Left hindlimb (tissue), 1 donor: ENCODE measurements at regions not wholly inside any gene's neighbourhood (a gene's known extent, or its start where the extent isn't known, plus 50 kb on each side); places are given as distances from the start of the nearest gene placed in this dataset.

Source experiments
- DNase-seq: peaks from one replicate; pipeline ENCODE4 v3.0.0-alpha.2; 2018

DNA sequence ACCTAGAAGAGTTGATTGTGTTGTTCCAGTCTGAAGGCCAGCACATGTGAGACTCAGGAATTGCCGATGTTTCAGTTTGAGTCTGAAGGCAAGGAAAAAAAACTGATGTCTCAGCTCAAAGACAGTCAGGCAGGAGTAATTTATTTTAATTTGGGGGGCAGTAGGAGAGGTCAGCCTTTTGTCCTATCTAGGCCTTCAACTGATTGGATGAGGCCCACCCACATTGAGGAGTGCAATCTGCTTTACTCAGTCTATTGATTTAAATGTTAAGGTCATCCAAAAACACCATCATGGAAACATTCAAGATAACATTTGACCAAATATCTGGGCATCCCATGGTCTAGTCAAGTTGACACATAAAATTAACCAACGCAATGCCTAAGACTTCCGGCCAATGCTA is 288.9 kb downstream of the CDK5RAP2 start:
- no peak for DNase-seq

DNA sequence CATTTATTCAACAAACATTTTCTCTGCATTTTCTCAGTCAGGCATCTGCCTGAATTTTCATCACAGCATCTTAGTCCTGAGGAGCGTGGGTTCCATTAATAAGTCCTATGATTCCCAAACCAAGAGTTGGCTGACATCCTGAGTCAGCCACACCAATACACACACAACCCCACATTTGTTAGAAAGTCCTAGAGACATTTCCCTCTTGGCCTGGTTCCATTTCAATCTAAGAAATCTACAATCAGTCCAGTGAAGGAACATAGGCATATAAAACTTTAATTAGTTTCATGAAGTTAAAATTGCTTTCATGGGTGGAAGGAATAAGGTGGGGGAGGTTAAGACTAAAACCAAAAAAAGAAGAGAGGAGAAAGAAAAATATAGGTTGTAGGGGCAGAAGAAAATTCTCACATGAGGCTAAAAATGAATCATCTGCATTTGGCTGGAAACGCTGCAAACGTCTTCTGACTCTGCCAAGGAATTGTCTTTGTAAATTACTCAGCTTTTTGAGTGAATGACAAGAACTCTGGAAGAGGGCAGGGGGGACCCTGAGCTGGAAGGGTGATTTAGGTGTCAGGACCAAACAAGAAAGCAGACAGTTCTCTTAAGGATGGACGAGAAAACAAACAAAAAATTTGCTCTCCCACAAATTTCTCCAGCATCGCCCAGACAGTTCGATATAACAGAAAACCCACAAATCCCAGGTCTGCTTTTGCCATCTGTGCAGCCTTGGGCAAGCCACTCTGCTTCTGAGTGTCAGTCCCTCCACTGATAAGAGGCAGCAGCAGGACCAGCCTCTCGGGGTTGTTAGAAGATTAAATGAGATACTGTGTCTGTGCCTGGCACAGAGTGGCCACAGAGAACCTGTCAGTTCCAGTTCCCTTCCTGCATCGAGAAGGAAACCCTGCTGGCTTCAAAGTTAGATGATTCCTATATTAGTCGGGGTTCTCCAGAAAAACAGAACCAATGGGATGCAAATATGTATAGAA is 289.7 kb downstream of the CDK5RAP2 start:
- no peak for DNase-seq

DNA sequence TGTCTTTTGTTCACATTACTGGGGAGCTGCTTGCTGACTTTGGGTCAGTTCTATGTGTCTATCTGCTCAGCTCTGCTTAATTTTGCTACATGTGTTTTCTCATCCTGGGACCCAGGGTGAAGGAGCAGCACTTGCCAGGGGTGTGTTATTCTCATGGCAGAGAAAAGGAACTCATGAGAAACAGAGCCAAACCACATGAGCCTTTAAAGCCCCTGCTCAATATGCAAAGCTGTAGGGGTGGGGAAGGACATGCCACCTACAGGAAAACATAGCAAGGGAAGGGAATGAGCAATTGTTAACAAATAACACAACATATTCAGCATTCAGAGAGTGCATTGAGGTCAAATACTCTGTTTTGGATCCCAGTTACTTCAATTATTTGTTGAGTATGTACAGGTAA is 290.9 kb downstream of the CDK5RAP2 start:
- no peak for DNase-seq

DNA sequence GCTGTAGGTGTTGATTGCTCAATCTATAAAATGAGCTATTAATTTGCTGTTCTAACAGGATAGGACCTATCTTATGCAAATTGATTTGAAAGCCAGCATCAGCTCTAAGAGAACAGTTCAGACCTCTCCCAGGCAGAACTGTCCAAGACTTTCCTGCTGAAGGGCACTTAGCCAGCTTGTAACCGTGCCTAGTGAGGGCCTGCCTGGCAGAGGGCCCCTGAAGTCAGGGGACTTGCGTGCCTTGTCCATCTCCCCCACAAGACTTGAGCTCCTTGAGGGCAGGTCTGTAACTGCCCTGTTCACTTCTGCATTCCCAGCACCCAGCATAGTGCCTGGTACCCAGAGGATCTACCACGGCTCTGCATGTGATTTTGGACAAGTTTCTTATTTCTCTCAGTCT is 293.4 kb downstream of the CDK5RAP2 start:
- DNase-seq: no peak

DNA sequence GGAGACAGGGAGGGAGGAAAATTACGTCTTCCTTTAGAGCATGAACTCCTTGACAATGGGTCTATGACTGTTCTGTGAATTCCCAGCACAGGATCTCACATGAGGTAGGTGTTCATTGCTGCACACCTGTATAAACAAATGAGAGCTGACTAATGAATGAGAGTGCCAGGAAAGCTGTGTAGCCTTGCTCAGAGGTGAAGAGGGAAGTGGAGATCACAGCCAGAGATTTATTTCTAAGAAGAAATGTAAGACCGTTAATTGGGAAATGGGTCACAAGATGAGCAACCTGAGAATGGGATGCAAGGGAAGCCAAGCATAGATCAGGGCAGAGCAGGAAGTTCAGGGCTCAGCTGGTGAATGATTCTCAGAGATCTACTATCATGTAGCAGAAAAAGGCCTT is 295.1 kb downstream of the CDK5RAP2 start:
- DNase-seq: no peak

DNA sequence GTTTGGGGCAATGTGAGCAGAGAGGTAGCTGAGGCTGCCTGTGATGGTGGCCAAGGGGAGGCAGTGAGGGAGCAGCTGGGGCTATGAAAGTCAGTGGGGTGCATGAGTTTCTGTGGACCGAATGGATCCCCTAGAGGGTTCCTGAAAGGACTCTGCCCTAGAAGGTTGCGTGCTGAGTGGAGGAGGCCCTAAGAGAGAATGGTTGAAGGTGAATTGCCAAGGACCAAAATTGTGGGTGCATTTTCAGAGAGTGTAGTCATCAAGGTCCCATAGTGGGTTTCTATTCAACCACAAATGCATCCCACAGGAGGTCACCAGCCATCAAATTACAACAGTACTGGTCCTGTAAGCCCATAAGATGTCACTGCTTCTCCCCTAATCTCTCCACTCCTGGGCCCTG is 298.3 kb downstream of the CDK5RAP2 start:
- DNase-seq: no peak

DNA sequence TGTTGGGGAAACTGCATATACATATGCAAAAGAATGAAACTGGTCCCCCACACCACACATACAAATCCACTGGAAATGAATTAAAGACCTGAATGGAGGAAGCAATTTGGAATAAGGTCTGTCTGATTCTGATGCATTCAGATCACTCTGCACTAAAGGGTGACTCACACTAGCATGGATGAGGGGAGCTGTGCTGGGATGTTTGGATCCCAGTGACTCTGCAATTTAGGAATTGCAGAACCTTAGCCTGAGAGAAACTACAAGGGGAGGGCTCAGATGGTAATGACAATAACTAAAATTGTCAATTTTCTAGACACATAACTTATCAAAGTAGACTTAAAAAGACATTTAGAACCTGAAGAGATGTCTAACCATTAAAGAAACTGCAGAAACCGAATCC is 312.0 kb downstream of the CDK5RAP2 start:
- no peak for DNase-seq

DNA sequence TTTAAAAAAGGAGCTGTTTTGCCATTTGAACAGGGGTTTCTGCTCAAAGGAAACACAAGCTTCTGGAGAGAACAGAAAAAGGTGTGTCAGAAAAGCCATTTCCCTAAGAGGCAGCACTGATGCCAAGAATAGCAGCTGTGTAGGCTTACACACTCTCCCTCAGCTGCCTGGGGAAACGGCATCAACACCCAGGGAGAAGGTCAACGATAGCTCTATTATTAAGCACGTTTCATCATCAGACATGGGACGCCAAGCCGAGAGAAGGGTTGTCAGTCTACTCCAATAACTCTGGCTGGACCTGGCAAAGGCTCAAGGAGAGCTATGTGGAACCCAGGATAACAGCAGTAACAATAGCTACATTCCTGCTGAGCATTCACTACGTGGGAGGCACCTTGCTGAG is 314.2 kb downstream of the CDK5RAP2 start:
- DNase-seq: no peak

DNA sequence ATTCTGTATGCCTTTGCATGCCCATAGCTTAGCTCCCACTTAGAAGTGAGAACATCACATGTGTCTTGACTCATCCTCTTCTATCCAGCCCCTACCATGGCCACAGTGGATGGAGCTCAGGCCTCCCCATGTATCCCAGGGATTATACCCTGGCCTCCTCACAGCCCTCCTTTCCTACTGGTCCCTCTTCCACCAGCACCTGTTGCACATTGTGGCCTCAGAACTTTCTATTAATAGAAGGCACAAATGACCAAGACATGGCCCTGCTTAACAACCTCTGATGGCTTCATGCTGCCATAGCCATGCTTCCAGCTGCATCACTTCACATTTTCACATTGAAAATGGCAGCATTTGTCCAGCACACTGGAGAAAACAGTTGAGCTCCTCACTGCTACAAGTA is 315.4 kb downstream of the CDK5RAP2 start:
- no peak for DNase-seq

DNA sequence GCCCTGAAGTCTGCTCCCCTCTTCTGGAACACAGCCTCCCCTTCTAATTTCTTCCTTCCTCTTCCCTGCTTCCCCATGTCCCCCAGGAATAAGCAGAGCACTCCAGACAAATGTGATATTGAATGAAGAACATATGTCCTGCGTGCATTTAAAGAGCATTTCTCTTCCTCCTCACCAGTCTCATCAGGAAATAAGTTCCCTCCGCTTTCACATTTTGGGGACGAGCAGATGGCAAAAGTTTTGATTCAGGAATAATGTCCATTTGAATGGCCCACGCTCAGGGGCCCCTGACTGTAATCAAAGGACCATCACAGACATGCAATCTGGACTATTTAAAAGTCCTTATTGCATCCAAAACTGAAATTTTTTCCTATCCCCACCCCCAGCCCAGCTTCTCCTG is 316.1 kb downstream of the CDK5RAP2 start:
- no peak for DNase-seq

DNA sequence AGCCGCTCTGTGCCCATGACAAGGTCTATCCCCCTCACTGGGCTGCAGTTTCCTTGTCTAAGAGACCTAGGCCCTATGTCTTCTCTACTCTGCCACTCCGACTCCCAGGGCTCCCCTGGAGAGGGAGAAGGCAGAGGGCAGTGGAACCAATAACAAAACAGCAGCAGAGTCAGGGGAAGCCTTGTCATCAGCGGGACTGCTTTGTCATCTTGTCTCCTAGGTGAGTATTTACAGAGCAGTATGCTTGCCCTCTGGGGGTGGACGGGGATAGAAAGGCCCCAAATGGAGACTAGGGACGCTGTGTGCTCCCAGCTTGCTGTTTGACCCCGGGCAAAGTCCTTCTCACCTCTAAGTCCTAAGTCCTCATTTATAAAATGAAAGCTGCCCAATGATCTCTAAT is 318.5 kb downstream of the CDK5RAP2 start:
- DNase-seq: no peak

DNA sequence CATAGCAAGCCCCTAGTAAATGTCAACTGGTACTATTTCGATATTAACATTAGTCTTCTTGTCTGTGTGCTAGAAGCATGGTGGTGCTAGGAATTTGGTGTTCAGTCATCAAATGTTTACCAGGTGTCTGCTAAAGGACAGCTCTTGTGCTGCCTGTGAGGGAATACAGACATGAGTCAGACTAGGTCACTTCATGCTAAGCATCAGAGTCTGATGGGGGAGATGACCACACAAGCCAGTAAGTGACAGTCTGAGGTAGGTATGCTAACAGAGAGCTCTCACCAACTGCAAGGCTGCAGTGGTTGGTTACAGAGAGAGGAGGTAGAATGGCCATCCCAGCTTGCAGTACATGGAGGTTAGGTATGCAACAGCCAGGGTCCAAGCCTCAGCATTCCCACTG is 320.9 kb downstream of the CDK5RAP2 start:
- DNase-seq: no peak

DNA sequence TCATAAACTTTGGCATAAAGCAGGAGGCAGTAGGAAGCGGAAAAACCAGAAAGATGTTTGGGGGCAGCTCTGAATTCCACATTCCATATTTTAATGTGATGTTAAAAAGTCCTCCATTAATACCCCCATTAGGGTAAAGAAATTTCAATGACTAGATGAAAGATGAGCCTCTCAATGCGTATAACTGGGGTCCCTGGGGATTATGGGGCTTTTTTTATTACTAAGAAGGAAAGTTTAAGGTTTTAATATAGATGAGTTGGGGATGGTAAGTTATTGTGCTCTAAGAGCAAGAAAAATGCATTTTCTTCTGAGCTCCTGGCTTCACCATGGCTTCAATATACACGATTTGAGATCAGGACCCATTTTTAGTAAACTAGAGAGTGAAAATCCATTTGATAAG is 321.9 kb downstream of the CDK5RAP2 start:
- DNase-seq: no peak

DNA sequence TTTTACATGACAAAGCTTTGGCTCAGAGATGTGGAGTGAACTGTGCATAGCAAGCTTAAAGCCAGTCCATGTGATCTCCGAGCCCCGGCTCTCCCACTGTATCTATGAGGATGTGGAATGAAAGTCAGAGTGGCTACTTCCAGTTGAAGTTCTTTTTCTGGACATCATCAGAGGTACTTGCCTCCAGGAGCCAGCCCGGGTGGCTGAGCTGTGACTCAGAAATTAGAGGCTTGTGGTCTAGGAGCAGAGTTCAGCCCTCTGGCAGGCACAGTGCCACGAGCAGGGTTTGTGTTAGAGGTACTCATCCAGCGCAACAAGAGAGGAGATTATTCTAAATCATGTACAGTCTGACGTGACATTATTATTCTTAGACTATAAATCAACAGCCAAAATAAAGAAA is 322.5 kb downstream of the CDK5RAP2 start:
- peak; percentile 40 for DNase-seq

DNA sequence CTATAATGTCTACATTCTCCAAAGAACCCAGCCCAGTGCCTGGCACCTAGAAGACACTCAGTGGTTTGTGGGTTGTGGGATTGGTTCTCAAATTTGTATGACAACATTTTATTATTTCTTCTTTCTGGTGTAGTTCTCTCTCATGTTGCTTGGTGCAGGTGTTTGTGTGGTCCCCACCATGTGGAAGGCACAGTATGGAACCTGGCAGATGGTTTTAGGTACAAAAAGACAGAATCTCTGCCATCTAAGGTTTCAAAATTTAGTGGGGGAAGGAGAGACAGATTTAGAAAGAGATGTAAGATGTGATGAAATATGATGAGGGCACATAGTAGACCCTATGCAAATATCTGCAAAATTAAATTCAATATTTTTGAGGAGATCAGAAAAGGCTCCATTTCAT is 323.8 kb downstream of the CDK5RAP2 start:
- no peak for DNase-seq

DNA sequence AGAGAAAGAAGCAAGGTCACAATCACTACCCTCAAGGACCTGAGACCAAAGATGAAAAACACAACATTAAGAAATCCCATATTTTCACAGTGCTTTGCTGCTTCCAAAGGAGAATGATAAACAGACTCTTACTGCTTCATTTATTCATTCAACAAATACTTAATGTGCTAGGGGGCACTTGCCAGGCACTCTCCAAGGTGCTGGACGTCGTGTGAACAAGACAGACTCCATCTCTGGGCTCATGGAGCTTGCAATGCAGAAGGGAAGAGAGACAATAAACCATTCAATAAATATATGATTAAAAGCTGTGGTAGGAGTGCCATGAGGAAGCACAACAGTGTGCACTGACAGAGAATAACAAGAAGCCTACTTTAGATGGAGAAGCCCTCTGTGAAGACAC is 327.7 kb downstream of the CDK5RAP2 start:
- no peak for DNase-seq

DNA sequence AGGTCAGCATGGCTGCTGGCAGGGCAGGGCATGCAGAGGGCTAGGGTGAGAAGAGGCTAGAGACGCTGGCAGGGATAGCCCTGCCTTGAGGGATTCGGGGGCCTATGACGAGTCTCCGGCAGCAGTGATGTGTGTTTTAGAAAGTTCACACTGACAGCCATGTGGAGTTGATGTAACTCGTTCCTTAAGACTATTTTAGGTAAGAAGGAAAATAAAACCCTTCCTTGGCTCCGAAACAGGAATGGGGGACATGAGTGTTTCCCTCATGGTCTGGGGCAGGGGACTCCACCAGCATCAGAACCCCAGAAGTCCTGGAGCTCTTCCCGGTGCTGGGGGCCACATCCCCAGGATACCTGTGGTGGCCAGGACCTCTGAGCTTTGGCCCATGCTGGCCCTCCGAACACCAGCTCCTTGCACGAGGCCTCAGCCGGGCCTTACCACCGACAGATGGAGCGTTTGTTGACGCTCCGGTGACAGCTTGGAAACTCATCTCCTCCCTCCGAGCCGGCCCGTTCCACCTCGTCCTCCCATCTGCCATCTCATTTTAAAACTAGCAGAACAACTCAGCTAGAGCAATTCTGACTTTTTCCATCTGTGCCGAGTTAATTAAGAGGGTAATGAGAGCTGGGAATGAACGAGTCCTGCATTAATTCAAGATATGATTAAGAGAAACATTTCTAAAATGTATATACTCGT is 337.7 kb downstream of the CDK5RAP2 start:
- no peak for DNase-seq

DNA sequence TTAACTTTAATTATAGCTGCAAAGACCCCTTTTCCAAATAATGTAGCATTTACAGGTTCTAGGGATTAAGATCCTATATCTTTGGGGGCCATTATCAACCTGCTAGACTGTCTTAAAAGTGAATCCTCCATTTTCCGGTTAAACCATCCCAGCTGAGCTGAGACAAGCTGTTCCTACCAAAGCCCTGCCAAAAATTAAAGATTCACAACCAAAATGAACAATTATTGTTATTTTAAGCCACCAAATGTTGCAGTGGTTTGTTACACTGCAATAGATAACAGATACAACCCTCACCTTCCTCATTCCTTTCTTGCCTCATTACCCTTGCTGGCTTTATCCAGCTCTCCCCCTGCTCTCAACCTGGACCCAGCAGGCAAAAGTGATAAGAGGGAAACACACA is 343.4 kb downstream of the CDK5RAP2 start:
- DNase-seq: no peak

DNA sequence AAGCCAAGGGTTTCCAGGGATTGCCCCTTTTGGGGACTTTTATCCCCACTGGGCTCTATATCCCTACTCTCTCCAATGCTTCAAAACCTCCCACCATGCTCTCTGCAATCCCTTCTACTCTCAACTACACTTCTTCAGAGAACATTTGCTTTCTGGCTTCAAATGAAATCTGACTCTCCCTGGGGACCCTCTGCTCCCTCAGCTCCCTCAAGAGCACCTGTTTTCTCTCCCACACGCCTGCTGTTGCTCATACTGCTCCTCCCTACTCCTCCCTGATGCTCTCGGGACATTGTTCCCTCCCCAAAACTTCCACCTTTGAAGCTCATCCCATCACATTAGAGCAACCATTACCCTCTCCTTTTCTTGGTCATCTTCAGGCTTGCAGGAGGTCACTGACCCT is 344.9 kb downstream of the CDK5RAP2 start:
- DNase-seq: no peak

DNA sequence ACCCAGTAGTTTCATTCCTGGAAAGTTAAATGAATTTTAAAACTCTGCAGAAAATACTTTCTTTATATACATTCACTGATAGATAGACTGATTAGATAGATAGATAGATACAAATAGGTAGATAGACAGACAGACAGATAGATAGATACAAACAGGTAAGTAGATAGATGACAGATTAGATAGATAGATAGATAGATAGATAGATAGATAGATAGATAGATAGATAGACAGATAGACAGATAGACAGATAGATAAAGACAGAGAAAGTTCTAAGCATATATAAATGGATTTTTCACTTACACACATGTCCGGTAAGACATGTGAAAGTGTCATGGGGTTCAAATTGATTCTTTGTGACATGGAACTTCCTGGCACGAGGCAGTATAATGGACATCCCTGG is 349.7 kb downstream of the CDK5RAP2 start:
- DNase-seq: no peak

DNA sequence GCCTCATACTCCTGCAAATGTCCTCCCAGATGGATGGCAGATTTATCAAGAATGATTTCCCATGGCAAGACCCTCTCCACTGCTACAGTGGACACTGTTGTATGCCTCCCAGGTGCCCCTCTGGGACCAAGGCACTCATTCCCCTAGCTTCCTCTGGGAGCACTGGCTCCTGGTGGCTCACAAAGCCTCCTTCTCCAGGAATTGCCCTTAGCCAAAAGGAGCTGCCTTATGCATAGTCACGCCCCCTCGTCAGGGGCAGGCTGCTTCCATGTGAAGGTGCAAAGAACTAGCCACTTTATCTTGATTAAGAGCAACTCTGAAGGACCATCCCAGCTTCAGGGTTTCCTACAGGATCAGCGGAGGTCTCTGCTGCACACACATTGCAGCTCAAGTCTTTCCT is 358.1 kb downstream of the CDK5RAP2 start:
- DNase-seq: no peak

DNA sequence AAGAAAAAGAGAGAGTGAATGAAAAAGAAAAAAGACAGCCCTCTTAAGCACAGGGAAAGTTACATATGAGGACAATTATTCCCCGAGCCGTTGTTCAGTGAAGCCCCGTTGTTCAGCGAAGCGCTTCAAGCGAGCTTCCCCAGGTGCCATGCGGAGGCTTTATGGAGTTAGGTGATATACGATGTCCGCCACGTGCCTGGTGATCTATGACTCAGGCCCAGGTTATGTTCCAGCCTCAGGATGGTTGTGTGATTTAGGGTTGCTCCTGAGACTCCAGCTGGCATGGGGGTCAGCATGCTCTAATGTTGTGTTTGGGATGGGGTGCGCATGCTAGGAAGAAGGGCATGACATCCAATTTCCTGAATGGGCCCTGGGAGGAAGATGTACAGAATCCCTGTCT is 365.6 kb downstream of the CDK5RAP2 start:
- DNase-seq: no peak

DNA sequence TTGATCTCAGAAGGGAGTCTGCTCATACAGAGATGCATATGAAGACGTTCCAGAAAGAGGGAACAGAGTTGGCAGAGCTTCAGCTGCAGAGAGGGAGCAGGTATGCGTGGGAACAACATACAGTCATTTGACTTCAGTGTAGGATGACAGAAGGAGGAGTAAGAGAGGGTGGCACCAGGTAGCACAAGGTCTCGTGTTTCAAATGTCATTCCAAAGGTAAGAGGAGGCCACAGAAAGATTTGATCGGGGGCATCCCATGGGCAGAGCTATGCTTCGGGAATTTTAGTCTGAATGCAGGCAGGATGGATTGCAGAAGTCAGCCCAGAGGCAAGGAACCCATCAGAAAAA is 367.1 kb downstream of the CDK5RAP2 start:
- DNase-seq: no peak

DNA sequence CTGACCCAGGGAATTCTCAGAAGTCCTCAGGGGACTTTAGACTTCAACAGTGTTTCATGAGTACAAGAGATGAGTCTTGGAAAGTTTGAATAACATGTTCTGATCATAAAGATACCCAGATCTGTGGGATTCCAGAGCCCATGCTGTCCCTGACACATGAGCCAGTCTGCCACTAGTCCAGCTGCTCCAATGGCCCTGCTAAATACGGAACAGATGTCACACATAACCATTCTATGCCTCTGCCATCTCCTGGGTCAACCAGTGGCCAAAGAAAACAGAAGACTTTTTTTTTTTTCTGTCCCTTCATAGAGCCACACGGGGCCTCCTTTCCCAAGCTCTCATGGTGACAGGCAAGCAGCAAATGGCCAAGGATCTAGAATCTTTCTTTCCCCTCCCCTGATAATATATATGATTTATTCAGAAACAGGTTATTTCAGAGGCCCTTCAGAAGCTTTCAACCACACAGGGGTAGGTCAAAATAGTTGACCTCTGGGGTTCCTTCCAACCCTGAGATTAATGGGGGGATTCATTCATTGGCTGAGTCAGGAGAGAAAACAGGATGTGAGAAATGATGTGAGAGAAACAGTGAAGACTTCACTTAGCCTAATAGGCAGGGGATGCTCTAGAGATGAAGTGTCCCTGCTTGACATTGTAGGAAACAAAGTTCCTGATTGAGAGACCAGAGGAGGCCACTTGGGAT is 367.7 kb downstream of the CDK5RAP2 start:
- DNase-seq: no peak
